Activated CD4-positive, alpha-beta T cell treated with anti-CD3 and anti-CD28 coated beads, Interleukin-10, Interleukin-2, amounts not matched to agents 100 ng/mL and 50 ng/mL, durations not matched to agents 16 hours and 8 hours (primary cell): ENCODE measurements at regions not wholly inside any gene's neighbourhood (a gene's known extent, or its start where the extent isn't known, plus 50 kb on each side); places are given as distances from the start of the nearest gene placed in this dataset.
"Not testable (repeated sequence)": the region's sequence is repeated elsewhere in the genome, so short reads cannot be mapped to it uniquely, and the experiment has no call there.

Source experiments
- DNase-seq: peaks from one replicate; pipeline ENCODE4 v3.0.0-alpha.2; 2020

GRCh38 chrX:118261151-118261550 lies 84.8 kb upstream of the WDR44 start:
- no peak for DNase-seq

DNA sequence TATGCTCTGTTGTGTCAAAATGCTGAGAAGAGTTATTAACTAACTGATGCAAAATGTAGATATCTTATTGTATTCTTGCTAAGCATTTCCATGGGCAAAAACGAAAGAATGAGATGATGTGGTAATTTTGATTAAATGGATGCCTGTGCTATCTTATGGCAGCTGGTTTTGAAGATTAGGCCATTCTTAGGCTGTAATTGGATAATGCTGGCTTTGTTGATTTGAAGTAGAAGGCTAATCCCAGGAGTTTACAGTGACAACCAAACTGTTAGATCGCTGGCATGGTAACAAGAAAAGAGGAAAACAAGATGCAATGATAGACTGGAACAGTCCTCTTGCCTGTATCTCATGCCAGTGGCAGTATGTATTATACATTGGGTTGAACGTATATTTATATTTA lies 74.1 kb upstream of the WDR44 start:
- DNase-seq = no peak

DNA sequence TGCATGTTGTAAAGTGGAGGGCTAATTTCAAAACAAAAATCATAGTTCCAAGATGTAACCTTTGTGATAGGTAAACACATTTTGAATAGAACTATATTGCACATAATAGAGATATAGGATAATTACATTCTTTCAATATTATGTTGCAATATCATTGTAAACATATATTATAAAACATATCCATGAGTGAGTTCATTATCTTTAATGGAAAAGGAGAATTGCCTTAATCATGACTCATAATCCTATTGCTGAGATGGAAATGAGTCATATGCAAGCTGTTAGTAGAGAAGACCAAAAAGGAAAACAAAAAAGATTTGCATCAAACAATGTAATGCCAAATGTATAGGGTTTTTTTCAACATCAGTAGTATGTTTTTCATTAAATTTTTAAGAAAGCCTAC lies 73.7 kb upstream of the WDR44 start:
- DNase-seq = no peak

DNA sequence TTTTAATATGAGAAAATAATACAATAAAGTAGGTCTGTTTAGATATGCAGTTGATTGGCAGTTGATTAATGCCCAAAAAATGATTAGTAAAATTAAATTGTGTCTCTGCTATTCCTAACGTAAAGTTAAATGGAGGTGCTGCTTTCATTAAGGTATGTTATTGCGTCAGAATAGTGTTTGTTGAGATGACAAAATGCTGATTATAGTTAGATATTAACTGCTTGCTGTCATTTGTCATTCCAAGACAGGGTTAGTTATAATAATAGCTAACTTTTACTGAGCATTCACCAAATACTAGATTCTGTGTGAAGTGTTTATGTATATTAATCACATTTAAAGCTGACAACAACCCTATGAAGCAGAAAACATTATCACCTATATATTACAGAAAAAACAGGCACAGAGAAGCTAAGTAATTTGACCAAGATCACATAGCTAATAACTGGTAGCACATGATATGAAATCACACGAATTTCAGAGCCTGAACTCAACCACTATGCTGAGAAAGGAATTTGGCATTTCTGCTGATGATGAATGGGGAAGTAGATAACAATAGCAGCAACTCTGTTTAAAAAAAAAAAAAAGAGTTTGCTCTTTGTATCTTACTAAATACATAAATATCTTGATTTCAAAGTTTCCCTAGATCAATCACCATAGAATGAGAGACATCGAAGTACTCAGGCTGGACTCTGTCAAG lies 59.7 kb upstream of the WDR44 start:
- DNase-seq = no peak

DNA sequence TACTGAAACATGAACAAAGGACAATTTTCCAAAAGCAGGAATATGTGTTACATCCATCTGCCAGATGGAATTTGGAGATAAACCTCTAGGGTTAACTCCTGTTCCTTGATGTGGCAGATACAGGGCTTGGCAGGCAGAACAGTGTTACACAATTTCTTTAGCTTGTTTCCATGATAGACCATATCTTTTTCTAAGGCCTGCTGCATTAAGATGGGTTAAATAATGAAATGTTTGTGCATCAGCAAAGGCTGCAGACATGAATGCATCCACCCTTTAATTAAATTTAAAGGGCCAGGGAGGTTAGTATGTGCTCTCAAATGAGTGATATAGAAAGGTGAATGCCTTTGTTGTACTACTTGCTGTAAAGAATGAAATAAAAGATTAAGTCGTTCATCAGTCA lies 50.1 kb upstream of the WDR44 start:
- not testable (repeated sequence) for DNase-seq
